GM12878 (cell line): ENCODE measurements at regions not wholly inside any gene's neighbourhood (a gene's known extent, or its start where the extent isn't known, plus 50 kb on each side); places are given as distances from the start of the nearest gene placed in this dataset.

ENCODE experiments used
- ATF7 ChIP-seq: fragments of 450-650 bp; IDR thresholded peaks from 2 replicates; pipeline ENCODE4 v1.6.1; 2016; ENCODE audit warnings: low read depth, mild to moderate bottlenecking
- DPF2 ChIP-seq: fragments of 450-650 bp; IDR thresholded peaks from 2 replicates; pipeline ENCODE4 v1.6.1; 2017; ENCODE audit warnings: mild to moderate bottlenecking
- KDM1A ChIP-seq: fragments of 200-600 bp; sonication (generic); IDR thresholded peaks from 2 replicates; pipeline ENCODE4 v1.6.1; 2016; ENCODE audit warnings: borderline replicate concordance
- NBN ChIP-seq: fragments of 450-650 bp; IDR thresholded peaks from 2 replicates; pipeline ENCODE4 v1.6.1; 2016

GRCh38 chr7:131027287-131027773, 293.3 kb upstream of the KLF14 start:
- 0 out of 2 replicates have a peak, but pooled peaks have one; percentile 8 for TF ChIP-seq NBN
- TF ChIP-seq KDM1A, result no peak
- peak; percentile 87 for TF ChIP-seq ATF7
- no peak for TF ChIP-seq DPF2
